GM21737 (cell line): ENCODE measurements at regions not wholly inside any gene's neighbourhood (a gene's known extent, or its start where the extent isn't known, plus 50 kb on each side); places are given as distances from the start of the nearest gene placed in this dataset.

Experiments
- ATAC-seq: cut with Tn5 transposase; IDR thresholded peaks from one replicate; pipeline ENCODE4 v1.9.1; 2021; ENCODE audit warnings: mild to moderate bottlenecking, moderate library complexity; ENCODE audit not compliant: unreplicated experiment

- no peak for ATAC-seq
These were observed 298.4 kb downstream of the PSAT1 start for GRCh38 chr9:78595200-78595945.

- no peak for ATAC-seq
These were observed 299.4 kb downstream of the PSAT1 start for GRCh38 chr9:78596346-78596745.

GRCh38 chr9:78598120-78598519, 301.2 kb downstream of the PSAT1 start:
- ATAC-seq: no peak

- no peak for ATAC-seq
These were observed 303.0 kb downstream of the PSAT1 start for GRCh38 chr9:78599926-78600325.

GRCh38 chr9:78601957-78602565, 305.1 kb downstream of the PSAT1 start:
- no peak for ATAC-seq

- no peak for ATAC-seq
These were observed 308.4 kb downstream of the PSAT1 start for GRCh38 chr9:78605041-78606000.

GRCh38 chr9:78606001-78606379, 309.1 kb downstream of the PSAT1 start:
- ATAC-seq: no peak

GRCh38 chr9:78607853-78608252, 310.9 kb downstream of the PSAT1 start:
- no peak for ATAC-seq

- ATAC-seq: no peak
These were observed 312.5 kb downstream of the PSAT1 start for GRCh38 chr9:78609450-78609849.

GRCh38 chr9:78612091-78612490, 315.2 kb downstream of the PSAT1 start:
- ATAC-seq: no peak

GRCh38 chr9:78613006-78613405, 316.1 kb downstream of the PSAT1 start:
- ATAC-seq: no peak

GRCh38 chr9:78614892-78615291, 318.0 kb downstream of the PSAT1 start:
- no peak for ATAC-seq

GRCh38 chr9:78615372-78615771, 318.4 kb downstream of the PSAT1 start:
- no peak for ATAC-seq

- ATAC-seq: no peak
These were observed 321.8 kb downstream of the PSAT1 start for GRCh38 chr9:78618735-78619134.

- no peak for ATAC-seq
These were observed 323.4 kb downstream of the PSAT1 start for GRCh38 chr9:78620303-78620702.

GRCh38 chr9:78620764-78621163, 323.8 kb downstream of the PSAT1 start:
- no peak for ATAC-seq

- ATAC-seq: no peak
These were observed 325.2 kb downstream of the PSAT1 start for GRCh38 chr9:78622126-78622525.

- no peak for ATAC-seq
These were observed 330.0 kb downstream of the PSAT1 start for GRCh38 chr9:78626971-78627370.

- ATAC-seq: no peak
These were observed 334.0 kb downstream of the PSAT1 start for GRCh38 chr9:78630966-78631365.

- no peak for ATAC-seq
These were observed 343.8 kb downstream of the PSAT1 start for GRCh38 chr9:78640728-78641127.

- no peak for ATAC-seq
These were observed 347.4 kb downstream of the PSAT1 start for GRCh38 chr9:78644359-78644758.

- no peak for ATAC-seq
These were observed 357.4 kb downstream of the PSAT1 start for GRCh38 chr9:78654324-78654723.
